ENCODE measurements at regions not wholly inside any gene's neighbourhood (a gene's known extent, or its start where the extent isn't known, plus 50 kb on each side); places are given as distances from the start of the nearest gene placed in this dataset.

DNA sequence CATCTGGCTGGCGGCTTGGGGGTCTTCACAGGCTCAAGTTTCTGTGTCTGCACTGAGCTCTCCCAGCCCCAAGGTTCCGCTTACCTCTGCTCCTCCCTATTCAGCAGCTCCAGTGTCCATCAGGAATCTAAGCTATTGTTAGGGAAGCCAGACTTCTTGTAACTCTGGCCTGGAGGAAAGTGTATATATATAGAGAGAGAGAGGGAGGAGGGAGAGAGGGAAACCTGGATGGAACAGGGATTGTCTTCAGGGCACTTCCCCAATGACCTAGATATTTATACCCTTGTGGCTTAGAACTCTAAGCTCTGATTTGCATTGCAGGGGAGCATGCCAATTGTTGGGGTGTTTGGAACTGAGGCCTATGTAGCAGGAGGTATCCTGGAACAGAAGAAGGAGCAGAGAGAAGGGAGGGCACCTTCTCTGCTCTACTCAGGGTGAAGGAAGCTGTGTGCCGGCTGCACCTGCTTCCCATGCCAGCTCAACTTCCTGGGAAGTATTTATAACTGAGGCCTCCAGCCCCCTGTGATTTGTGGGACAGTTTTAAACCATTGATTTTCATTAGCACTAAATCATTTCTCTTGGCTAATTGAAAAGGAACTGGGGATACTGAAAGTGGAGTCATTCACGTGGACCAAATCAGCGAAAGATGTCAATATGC, 70.9 kb downstream of the NAV1 start:
- TF ChIP-seq, protein P1, sequence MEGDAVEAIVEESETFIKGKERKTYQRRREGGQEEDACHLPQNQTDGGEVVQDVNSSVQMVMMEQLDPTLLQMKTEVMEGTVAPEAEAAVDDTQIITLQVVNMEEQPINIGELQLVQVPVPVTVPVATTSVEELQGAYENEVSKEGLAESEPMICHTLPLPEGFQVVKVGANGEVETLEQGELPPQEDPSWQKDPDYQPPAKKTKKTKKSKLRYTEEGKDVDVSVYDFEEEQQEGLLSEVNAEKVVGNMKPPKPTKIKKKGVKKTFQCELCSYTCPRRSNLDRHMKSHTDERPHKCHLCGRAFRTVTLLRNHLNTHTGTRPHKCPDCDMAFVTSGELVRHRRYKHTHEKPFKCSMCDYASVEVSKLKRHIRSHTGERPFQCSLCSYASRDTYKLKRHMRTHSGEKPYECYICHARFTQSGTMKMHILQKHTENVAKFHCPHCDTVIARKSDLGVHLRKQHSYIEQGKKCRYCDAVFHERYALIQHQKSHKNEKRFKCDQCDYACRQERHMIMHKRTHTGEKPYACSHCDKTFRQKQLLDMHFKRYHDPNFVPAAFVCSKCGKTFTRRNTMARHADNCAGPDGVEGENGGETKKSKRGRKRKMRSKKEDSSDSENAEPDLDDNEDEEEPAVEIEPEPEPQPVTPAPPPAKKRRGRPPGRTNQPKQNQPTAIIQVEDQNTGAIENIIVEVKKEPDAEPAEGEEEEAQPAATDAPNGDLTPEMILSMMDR (IDR thresholded peaks at IDR 0.05), result no peak
- no peak for TF ChIP-seq POLR2AphosphoS5 (IDR thresholded peaks at IDR 0.05; ENCODE audit: low read depth, low read length)
- TF ChIP-seq, protein P2, sequence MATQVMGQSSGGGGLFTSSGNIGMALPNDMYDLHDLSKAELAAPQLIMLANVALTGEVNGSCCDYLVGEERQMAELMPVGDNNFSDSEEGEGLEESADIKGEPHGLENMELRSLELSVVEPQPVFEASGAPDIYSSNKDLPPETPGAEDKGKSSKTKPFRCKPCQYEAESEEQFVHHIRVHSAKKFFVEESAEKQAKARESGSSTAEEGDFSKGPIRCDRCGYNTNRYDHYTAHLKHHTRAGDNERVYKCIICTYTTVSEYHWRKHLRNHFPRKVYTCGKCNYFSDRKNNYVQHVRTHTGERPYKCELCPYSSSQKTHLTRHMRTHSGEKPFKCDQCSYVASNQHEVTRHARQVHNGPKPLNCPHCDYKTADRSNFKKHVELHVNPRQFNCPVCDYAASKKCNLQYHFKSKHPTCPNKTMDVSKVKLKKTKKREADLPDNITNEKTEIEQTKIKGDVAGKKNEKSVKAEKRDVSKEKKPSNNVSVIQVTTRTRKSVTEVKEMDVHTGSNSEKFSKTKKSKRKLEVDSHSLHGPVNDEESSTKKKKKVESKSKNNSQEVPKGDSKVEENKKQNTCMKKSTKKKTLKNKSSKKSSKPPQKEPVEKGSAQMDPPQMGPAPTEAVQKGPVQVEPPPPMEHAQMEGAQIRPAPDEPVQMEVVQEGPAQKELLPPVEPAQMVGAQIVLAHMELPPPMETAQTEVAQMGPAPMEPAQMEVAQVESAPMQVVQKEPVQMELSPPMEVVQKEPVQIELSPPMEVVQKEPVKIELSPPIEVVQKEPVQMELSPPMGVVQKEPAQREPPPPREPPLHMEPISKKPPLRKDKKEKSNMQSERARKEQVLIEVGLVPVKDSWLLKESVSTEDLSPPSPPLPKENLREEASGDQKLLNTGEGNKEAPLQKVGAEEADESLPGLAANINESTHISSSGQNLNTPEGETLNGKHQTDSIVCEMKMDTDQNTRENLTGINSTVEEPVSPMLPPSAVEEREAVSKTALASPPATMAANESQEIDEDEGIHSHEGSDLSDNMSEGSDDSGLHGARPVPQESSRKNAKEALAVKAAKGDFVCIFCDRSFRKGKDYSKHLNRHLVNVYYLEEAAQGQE (IDR thresholded peaks at IDR 0.05; ENCODE audit: insufficient read depth in 1 of 2, low read depth in 2 of 2, low read length in 1 of 2), result no peak
- no peak for TF ChIP-seq SIN3A (IDR thresholded peaks at IDR 0.05; ENCODE audit: borderline replicate concordance, insufficient read depth, low read depth, low read length)
- TF ChIP-seq TCF7L2 (IDR thresholded peaks at IDR 0.05; ENCODE audit: low read depth, low read length), result no peak
